ENCODE measurements at regions not wholly inside any gene's neighbourhood (a gene's known extent, or its start where the extent isn't known, plus 50 kb on each side); places are given as distances from the start of the nearest gene placed in this dataset.

GRCh38 chr6:91868539-91869202 lies 1281.8 kb upstream of the MAP3K7 start:
- DNase-seq = no peak

- no peak for DNase-seq
These were observed 1279.0 kb upstream of the MAP3K7 start for GRCh38 chr6:91865889-91866288.

- DNase-seq = no peak
These were observed 1278.0 kb upstream of the MAP3K7 start for GRCh38 chr6:91864911-91865310.

- peak; percentile 17 for DNase-seq
These were observed 1273.9 kb upstream of the MAP3K7 start for GRCh38 chr6:91860541-91861335.

- no peak for DNase-seq
These were observed 1265.4 kb upstream of the MAP3K7 start for GRCh38 chr6:91852252-91852651.

GRCh38 chr6:91834813-91835212 lies 1247.9 kb upstream of the MAP3K7 start:
- no peak for DNase-seq

GRCh38 chr6:91827151-91827550 lies 1240.3 kb upstream of the MAP3K7 start:
- no peak for DNase-seq

- DNase-seq = no peak
These were observed 1239.3 kb upstream of the MAP3K7 start for GRCh38 chr6:91826128-91826527.

GRCh38 chr6:91824331-91824730 lies 1237.5 kb upstream of the MAP3K7 start:
- peak; percentile 62 for DNase-seq

- peak; percentile 26 for DNase-seq
These were observed 1235.7 kb upstream of the MAP3K7 start for GRCh38 chr6:91822581-91822980.

GRCh38 chr6:91816335-91816734 lies 1229.5 kb upstream of the MAP3K7 start:
- no peak for DNase-seq

GRCh38 chr6:91813641-91814040 lies 1226.8 kb upstream of the MAP3K7 start:
- DNase-seq = no peak

GRCh38 chr6:91812596-91813274 lies 1225.9 kb upstream of the MAP3K7 start:
- DNase-seq = peak; percentile 20

GRCh38 chr6:91804981-91805380 lies 1218.1 kb upstream of the MAP3K7 start:
- no peak for DNase-seq

GRCh38 chr6:91802431-91802830 lies 1215.6 kb upstream of the MAP3K7 start:
- DNase-seq = no peak

GRCh38 chr6:91796603-91797002 lies 1209.7 kb upstream of the MAP3K7 start:
- no peak for DNase-seq

GRCh38 chr6:91788501-91788900 lies 1201.6 kb upstream of the MAP3K7 start:
- DNase-seq = no peak

- no peak for DNase-seq
These were observed 1199.8 kb upstream of the MAP3K7 start for GRCh38 chr6:91786474-91787184.

- DNase-seq = no peak
These were observed 1195.9 kb upstream of the MAP3K7 start for GRCh38 chr6:91782802-91783201.

GRCh38 chr6:91781946-91782345 lies 1195.1 kb upstream of the MAP3K7 start:
- DNase-seq = no peak

GRCh38 chr6:91780270-91780669 lies 1193.4 kb upstream of the MAP3K7 start:
- DNase-seq = no peak

- no peak for DNase-seq
These were observed 1174.7 kb upstream of the MAP3K7 start for GRCh38 chr6:91761621-91762020.

- no peak for DNase-seq
These were observed 1167.8 kb upstream of the MAP3K7 start for GRCh38 chr6:91754691-91755090.

Data from fibroblast of skin of right biceps (primary cell).